GM21390 (cell line): ENCODE measurements at regions not wholly inside any gene's neighbourhood (a gene's known extent, or its start where the extent isn't known, plus 50 kb on each side); places are given as distances from the start of the nearest gene placed in this dataset.

Experiments used
- ATAC-seq: cut with Tn5 transposase; IDR thresholded peaks from one replicate; pipeline ENCODE4 v1.9.1; 2021; ENCODE audit not compliant: unreplicated experiment

- no peak for ATAC-seq
These were observed 51.3 kb upstream of the ADORA2B start for GRCh38 chr17:15893658-15894024.

GRCh38 chr17:15894258-15894657, 50.7 kb upstream of the ADORA2B start:
- ATAC-seq, result no peak

- no peak for ATAC-seq
These were observed 49.8 kb upstream of the ADORA2B start for GRCh38 chr17:15894913-15895658.
